Vagina (tissue), 2 donors: ENCODE measurements at regions not wholly inside any gene's neighbourhood (a gene's known extent, or its start where the extent isn't known, plus 50 kb on each side); places are given as distances from the start of the nearest gene placed in this dataset.

Experiments
- POLR2AphosphoS5 ChIP-seq, 2 donors: sonication (generic); formaldehyde crosslinking; IDR thresholded peaks; one replicate each; pipeline ENCODE4 v1.9.0; 2017; ENCODE audit warnings: antibody characterized with exemption in 2 of 2, mild to moderate bottlenecking in 2 of 2, low read depth in 1 of 2; ENCODE audit not compliant: insufficient read depth in 1 of 2
- TF ChIP-seq, protein P1 (sequence below), 3 experiments: fragments of 450-650 bp in 2 of 3; fragments of 200-600 bp in 1 of 3; sonication (generic) in 1 of 3; IDR thresholded peaks; one replicate each; pipeline ENCODE4 v1.5.1; 2017 to 2019; ENCODE audit warnings: antibody characterized with exemption in 3 of 3, mild to moderate bottlenecking in 2 of 3, moderate library complexity in 2 of 3

DNA sequence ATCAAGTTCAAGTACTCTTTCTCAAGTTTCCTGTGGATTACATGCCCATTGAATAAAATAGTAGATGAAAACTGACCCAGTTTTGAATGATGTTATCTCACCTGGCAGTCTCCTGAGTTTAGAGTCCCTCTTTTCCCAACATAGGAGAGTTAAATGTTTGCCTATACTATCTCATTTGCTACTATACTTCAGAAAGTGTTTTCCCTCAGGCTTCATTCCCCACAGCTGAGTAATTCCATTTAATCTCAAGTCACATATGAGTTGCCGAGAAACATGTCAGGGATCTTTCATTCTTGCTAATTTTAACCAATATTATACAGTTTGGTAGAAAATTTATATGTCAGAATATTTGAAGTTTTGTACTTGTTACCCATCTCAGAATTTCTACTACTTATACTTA is 150.4 kb upstream of the CDH19 start:
- TF ChIP-seq, protein P1, sequence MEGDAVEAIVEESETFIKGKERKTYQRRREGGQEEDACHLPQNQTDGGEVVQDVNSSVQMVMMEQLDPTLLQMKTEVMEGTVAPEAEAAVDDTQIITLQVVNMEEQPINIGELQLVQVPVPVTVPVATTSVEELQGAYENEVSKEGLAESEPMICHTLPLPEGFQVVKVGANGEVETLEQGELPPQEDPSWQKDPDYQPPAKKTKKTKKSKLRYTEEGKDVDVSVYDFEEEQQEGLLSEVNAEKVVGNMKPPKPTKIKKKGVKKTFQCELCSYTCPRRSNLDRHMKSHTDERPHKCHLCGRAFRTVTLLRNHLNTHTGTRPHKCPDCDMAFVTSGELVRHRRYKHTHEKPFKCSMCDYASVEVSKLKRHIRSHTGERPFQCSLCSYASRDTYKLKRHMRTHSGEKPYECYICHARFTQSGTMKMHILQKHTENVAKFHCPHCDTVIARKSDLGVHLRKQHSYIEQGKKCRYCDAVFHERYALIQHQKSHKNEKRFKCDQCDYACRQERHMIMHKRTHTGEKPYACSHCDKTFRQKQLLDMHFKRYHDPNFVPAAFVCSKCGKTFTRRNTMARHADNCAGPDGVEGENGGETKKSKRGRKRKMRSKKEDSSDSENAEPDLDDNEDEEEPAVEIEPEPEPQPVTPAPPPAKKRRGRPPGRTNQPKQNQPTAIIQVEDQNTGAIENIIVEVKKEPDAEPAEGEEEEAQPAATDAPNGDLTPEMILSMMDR (IDR thresholded peaks at IDR 0.05): no peak
- TF ChIP-seq POLR2AphosphoS5 (IDR thresholded peaks at IDR 0.05; ENCODE audit: insufficient read depth in 1 of 2, low read depth in 1 of 2): no peak
